HG03521 (cell line): ENCODE measurements at regions not wholly inside any gene's neighbourhood (a gene's known extent, or its start where the extent isn't known, plus 50 kb on each side); places are given as distances from the start of the nearest gene placed in this dataset.
"Not testable (repeated sequence)": the region's sequence is repeated elsewhere in the genome, so short reads cannot be mapped to it uniquely, and the experiment has no call there.

Experiments
- ATAC-seq: cut with Tn5 transposase; IDR thresholded peaks from one replicate; pipeline ENCODE4 v1.9.1; 2021; ENCODE audit warnings: mild to moderate bottlenecking, moderate library complexity; ENCODE audit not compliant: unreplicated experiment

GRCh38 chr18:49731860-49732311 is 81.4 kb downstream of the ACAA2 start:
- no peak for ATAC-seq

GRCh38 chr18:49731421-49731841 is 81.9 kb downstream of the ACAA2 start:
- no peak for ATAC-seq

GRCh38 chr18:49730951-49731391 is 82.4 kb downstream of the ACAA2 start:
- ATAC-seq, result no peak

GRCh38 chr18:49728542-49728941 is 84.8 kb downstream of the ACAA2 start:
- ATAC-seq, result no peak

GRCh38 chr18:49727816-49728215 is 85.5 kb downstream of the ACAA2 start:
- ATAC-seq, result no peak

DNA sequence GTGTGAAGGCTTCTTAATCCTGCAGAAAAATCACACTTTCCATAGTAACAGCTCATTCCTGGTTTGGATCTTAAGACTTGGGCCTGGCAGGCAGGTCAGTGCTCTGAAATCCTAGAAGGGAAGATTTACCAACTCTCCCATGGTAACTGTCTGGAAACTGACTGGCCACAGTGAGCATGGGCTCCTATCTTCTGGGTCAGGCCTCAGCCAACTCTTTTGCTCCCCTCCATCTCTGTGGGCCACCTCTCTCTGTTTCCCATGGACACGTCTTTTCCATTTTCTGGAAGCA is 86.7 kb downstream of the ACAA2 start:
- no peak for ATAC-seq

- no peak for ATAC-seq
These were observed 87.3 kb downstream of the ACAA2 start for GRCh38 chr18:49725809-49726674.

GRCh38 chr18:49723648-49724180 is 89.6 kb downstream of the ACAA2 start:
- no peak for ATAC-seq

GRCh38 chr18:49722477-49722876 is 90.9 kb downstream of the ACAA2 start:
- no peak for ATAC-seq

GRCh38 chr18:49721981-49722380 is 91.4 kb downstream of the ACAA2 start:
- ATAC-seq, result no peak

DNA sequence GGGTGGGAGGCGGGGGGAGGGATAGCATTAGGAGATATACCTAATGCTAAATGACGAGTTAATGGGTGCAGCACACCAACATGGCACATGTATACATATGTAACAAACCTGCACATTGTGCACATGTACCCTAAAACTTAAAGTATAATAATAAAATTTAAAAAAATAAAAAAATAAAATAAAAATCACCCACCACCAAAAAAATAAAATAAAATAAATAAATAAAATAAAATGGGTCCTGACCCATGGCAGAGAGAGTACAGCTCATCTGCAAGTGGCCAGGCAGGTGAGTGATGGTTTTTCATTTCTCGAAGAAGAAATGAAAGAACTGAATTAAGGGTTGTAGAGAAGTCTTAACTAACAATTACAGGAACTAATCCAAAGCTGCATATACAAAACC is 92.4 kb downstream of the ACAA2 start:
- not testable (repeated sequence) for ATAC-seq

DNA sequence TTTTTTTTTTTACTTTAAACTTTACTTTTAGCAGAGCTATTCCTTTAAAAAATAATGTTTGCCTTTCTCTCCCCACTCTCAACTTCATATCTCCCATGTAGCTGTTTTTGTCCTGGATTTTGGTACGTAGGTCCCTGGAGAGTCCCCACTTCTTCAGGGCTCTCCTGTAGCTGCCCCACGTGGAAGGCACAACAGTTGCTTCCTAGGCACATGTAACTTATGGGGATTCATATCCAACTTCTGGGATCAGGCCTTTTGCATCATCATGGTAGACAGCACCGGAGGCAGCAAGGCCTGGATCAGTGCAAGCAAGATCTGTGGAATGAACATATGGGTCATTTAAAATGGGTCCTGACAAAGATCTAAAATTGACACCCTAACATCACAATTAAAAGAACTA is 95.7 kb downstream of the ACAA2 start:
- no peak for ATAC-seq

DNA sequence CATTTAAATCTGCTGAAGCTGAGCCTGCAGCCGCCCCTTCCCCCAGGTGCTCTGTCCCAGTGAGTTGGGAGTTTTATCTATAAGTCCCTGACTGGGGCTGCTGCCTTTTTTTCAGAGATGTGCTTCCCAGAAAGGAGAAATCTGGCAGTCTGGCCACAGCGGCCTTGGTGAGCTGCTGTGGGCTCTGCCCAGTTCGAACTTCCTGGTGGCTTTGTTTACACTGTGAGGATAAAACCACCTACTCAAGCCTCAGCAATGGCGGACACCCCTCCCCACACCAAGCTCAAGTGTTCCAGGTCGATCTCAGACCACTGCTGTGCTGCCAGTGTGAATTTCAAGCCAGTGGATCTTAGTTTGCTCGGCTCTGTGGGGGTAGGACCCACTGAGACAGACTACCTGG is 97.3 kb downstream of the ACAA2 start:
- no peak for ATAC-seq

- ATAC-seq, result no peak
These were observed 104.0 kb downstream of the ACAA2 start for GRCh38 chr18:49709347-49709690.

GRCh38 chr18:49708662-49709346 is 104.5 kb downstream of the ACAA2 start:
- no peak for ATAC-seq

DNA sequence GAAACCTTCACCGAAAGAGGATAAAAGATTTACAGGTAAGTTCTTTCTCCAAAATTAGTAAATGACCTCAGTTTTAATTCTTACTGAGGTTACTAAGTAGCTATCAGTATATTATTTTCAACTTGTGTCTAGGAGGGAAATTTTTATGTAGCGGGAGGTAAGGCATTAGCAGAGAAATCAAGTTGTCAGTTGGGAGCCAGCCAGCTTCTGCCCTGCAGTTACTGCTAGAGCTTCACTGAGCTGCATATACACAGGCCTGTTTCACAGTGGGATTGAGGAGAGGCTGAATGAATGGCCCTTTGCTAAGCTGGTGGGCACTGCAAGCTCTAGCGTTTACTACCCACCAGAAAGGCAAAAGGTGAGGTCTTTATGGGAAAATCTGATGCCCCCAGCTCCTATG is 105.7 kb downstream of the ACAA2 start:
- ATAC-seq, result no peak

- ATAC-seq, result no peak
These were observed 109.0 kb downstream of the ACAA2 start for GRCh38 chr18:49704334-49704733.

GRCh38 chr18:49701190-49701589 is 112.1 kb downstream of the ACAA2 start:
- no peak for ATAC-seq

- ATAC-seq, result no peak
These were observed 114.0 kb downstream of the ACAA2 start for GRCh38 chr18:49699303-49699702.

DNA sequence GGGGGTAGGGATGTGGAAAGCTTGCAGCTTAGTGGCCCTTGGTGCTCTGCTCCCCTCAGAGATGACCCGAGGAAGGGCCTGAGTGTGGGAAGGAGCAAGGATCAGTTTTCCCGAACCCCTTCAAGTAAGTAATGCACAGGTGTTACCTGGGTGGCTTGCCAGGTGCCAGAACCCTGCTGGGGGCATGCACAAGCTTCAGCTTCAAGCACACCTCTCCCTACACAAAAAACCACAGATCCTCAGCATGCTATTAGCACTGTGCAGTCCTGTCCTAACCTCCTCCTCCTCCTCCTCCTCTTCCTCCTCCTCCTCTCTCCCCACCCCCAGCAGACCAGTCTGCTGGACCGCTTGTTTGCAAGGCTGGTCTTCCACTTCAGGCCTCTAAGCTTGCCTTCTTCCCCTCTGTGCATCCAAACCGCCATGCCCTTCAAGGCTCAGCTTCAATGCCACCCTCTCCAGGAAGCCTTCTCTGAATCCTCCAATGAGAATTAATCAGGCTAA is 114.8 kb downstream of the ACAA2 start:
- ATAC-seq, result no peak

GRCh38 chr18:49697757-49698524 is 115.4 kb downstream of the ACAA2 start:
- no peak for ATAC-seq
